ENCODE measurements at regions not wholly inside any gene's neighbourhood (a gene's known extent, or its start where the extent isn't known, plus 50 kb on each side); places are given as distances from the start of the nearest gene placed in this dataset.

DNA sequence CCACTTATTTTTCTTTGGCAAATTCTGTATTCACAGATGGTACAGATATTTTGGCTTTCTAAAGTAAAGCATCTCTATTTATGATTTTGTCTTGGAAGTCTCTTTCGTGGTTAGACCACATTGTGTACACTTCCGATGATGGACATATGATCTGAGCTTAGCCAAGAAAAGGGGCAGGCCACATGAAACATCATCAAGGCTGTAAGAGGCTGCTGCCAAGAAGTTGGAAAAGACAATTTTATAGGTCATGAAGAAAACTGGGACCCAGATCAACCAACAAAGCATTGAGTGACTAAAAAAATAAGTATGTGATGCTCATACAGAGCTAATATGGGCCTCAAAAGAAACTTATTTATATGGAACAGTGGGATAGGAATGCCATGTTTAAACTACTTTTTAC lies 266.4 kb downstream of the HAO1 start:
- no peak for ATAC-seq
- Mint-ChIP-seq H3K27ac (no peak overlapping the region), H3K4me3 (no peak overlapping the region), H3K36me3 (no peaks in the 10 kb centered on the region), H3K27me3 (no peaks in the 10 kb centered on the region), H3K4me1 (ENCODE audit: low read depth in 2 of 2) (no peaks in the 10 kb centered on the region), H3K9me3 (peaks cover 6% of the 10 kb centered on the region)
- DNase-seq (ENCODE audit: low spot score), result no peak

GRCh38 chr20:7682916-7683315 lies 257.3 kb downstream of the HAO1 start:
- Mint-ChIP-seq H3K27ac (no peak overlapping the region), H3K4me1 (ENCODE audit: low read depth in 2 of 2) (no peaks in the 10 kb centered on the region), H3K36me3 (no peaks in the 10 kb centered on the region), H3K27me3 (no peaks in the 10 kb centered on the region), H3K4me3 (no peak overlapping the region), H3K9me3 (no peaks in the 10 kb centered on the region)
- ATAC-seq, result no peak
- no peak for DNase-seq (ENCODE audit: low spot score)

DNA sequence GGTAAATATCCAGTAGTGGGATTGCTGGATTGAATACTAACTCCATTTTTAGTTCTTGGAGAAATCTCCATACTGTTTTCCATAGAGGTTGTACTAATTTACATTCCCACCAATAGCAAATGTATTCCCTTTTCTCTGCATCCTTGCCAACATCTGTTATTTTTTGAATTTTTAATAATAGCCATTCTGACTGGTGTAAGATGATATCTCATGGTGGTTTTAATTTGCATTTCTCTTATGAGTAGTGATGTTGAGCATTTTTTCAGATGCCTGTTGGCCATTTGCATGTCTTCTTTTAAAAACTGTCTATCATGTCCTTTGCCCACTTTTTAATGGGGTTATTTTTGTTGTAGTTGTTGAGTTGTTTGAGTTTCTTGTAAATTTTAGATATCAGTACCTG lies 253.2 kb downstream of the HAO1 start:
- no peak overlapping the region for H3K4me3 Mint-ChIP-seq
- H3K4me1 Mint-ChIP-seq (ENCODE audit: low read depth in 2 of 2), result no peaks in the 10 kb centered on the region

GRCh38 chr20:7689151-7689550 lies 251.1 kb downstream of the HAO1 start:
- ATAC-seq, result no peak
- Mint-ChIP-seq H3K27me3 (no peaks in the 10 kb centered on the region), H3K4me3 (no peak overlapping the region), H3K4me1 (ENCODE audit: low read depth in 2 of 2) (no peaks in the 10 kb centered on the region), H3K9me3 (peaks cover 8% of the 10 kb centered on the region), H3K36me3 (peaks cover 4% of the 10 kb centered on the region), H3K27ac (no peak overlapping the region)
- no peak for DNase-seq (ENCODE audit: low spot score)

More for the DNA sequence above, 253.2 kb downstream of the HAO1 start:
- H3K36me3 Mint-ChIP-seq, result peaks cover 4% of the 10 kb centered on the region
- ATAC-seq (no peak), DNase-seq (ENCODE audit: low spot score) (no peak)
- H3K9me3 Mint-ChIP-seq, result peaks cover 8% of the 10 kb centered on the region
- no peak overlapping the region for H3K27ac Mint-ChIP-seq
- H3K27me3 Mint-ChIP-seq, result no peaks in the 10 kb centered on the region

GRCh38 chr20:7691647-7692269 lies 248.5 kb downstream of the HAO1 start:
- no peak overlapping the region for H3K27ac Mint-ChIP-seq
- H3K9me3 Mint-ChIP-seq, result peaks cover 9% of the 10 kb centered on the region
- peaks cover 4% of the 10 kb centered on the region for H3K36me3 Mint-ChIP-seq
- H3K4me1 Mint-ChIP-seq (ENCODE audit: low read depth in 2 of 2), result no peaks in the 10 kb centered on the region
- no peak for ATAC-seq
- H3K27me3 Mint-ChIP-seq, result no peaks in the 10 kb centered on the region
- H3K4me3 Mint-ChIP-seq, result no peak overlapping the region
- no peak for DNase-seq (ENCODE audit: low spot score)

DNA sequence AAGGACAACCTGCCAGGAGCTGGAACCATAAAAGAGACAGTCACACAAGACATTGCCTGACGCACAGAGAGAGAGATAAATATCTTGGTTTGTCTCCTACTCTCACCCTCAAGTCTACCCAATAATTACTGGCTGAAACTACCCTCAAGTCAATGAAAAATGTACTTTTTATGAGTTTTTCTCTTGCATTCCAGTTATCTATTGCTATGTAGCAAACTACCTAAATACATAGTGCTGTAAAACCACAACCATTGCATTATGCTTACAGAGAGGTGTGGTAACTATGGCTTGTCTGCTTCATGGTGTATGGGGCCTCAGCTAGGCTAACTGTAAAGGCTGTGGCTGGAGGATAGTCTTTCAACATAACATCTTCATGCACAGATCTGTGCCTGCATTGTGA lies 247.8 kb downstream of the HAO1 start:
- peaks cover 4% of the 10 kb centered on the region for H3K36me3 Mint-ChIP-seq
- H3K27me3 Mint-ChIP-seq, result no peaks in the 10 kb centered on the region
- H3K27ac Mint-ChIP-seq, result no peak overlapping the region
- H3K9me3 Mint-ChIP-seq, result peaks cover 13% of the 10 kb centered on the region
- no peak overlapping the region for H3K4me3 Mint-ChIP-seq
- ATAC-seq (no peak), DNase-seq (ENCODE audit: low spot score) (no peak)
- no peaks in the 10 kb centered on the region for H3K4me1 Mint-ChIP-seq (ENCODE audit: low read depth in 2 of 2)

DNA sequence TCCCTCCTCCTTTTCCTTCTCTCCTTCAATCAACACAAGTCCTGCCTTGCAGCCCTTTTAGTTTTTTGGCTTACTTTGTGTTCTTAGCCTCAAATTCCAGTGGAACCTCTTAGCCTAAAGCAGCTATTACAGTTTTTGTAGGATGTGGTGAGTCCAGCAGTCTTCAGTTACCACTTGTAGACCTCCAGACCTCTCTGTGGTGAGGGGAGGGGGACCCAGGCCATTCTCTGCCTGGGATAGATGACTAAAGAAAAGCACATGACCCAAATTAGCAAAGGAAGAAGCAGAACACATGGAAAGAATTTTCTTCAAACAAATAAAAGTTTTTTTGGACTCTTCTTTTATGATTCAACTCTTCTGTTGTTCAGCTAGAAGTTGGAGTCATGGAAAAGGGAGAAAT lies 246.5 kb downstream of the HAO1 start:
- no peak for DNase-seq (ENCODE audit: low spot score)
- Mint-ChIP-seq H3K4me1 (ENCODE audit: low read depth in 2 of 2) (no peaks in the 10 kb centered on the region), H3K27ac (no peak overlapping the region), H3K4me3 (no peak overlapping the region), H3K27me3 (no peaks in the 10 kb centered on the region), H3K9me3 (peaks cover 10% of the 10 kb centered on the region), H3K36me3 (no peaks in the 10 kb centered on the region)
- ATAC-seq, result no peak

- ATAC-seq, result no peak
- H3K36me3 Mint-ChIP-seq, result no peaks in the 10 kb centered on the region
- no peak overlapping the region for H3K27ac Mint-ChIP-seq
- no peak for DNase-seq (ENCODE audit: low spot score)
- H3K4me3 Mint-ChIP-seq, result no peak overlapping the region
- no peaks in the 10 kb centered on the region for H3K27me3 Mint-ChIP-seq
- peaks cover 9% of the 10 kb centered on the region for H3K9me3 Mint-ChIP-seq
- no peaks in the 10 kb centered on the region for H3K4me1 Mint-ChIP-seq (ENCODE audit: low read depth in 2 of 2)
Observed at GRCh38 chr20:7695051-7695495, 245.2 kb downstream of the HAO1 start.

- no peaks in the 10 kb centered on the region for H3K36me3 Mint-ChIP-seq
Observed at GRCh38 chr20:7695635-7696034, 244.6 kb downstream of the HAO1 start.

GRCh38 chr20:7696311-7696710 lies 243.9 kb downstream of the HAO1 start:
- no peaks in the 10 kb centered on the region for H3K4me1 Mint-ChIP-seq (ENCODE audit: low read depth in 2 of 2)
- H3K4me3 Mint-ChIP-seq, result no peak overlapping the region

More at GRCh38 chr20:7695635-7696034, 244.6 kb downstream of the HAO1 start:
- no peak for DNase-seq (ENCODE audit: low spot score)
- Mint-ChIP-seq H3K27me3 (no peaks in the 10 kb centered on the region), H3K4me3 (no peak overlapping the region), H3K27ac (no peak overlapping the region), H3K4me1 (ENCODE audit: low read depth in 2 of 2) (no peaks in the 10 kb centered on the region), H3K9me3 (peaks cover 10% of the 10 kb centered on the region)
- ATAC-seq, result no peak

GRCh38 chr20:7702141-7702540 lies 238.1 kb downstream of the HAO1 start:
- Mint-ChIP-seq H3K4me3 (no peak overlapping the region), H3K4me1 (ENCODE audit: low read depth in 2 of 2) (no peaks in the 10 kb centered on the region), H3K9me3 (peaks cover 13% of the 10 kb centered on the region), H3K27me3 (peaks cover 0 to 6% of the 10 kb centered on the region in 2 donors), H3K27ac (no peak overlapping the region), H3K36me3 (peaks cover 4% of the 10 kb centered on the region)
- DNase-seq (ENCODE audit: low spot score) (no peak), ATAC-seq (no peak)

More at GRCh38 chr20:7696311-7696710, 243.9 kb downstream of the HAO1 start:
- H3K9me3 Mint-ChIP-seq, result peaks cover 11% of the 10 kb centered on the region
- DNase-seq (ENCODE audit: low spot score) (no peak), ATAC-seq (no peak)
- H3K27me3 Mint-ChIP-seq, result no peaks in the 10 kb centered on the region
- no peak overlapping the region for H3K27ac Mint-ChIP-seq
- H3K36me3 Mint-ChIP-seq, result no peaks in the 10 kb centered on the region

DNA sequence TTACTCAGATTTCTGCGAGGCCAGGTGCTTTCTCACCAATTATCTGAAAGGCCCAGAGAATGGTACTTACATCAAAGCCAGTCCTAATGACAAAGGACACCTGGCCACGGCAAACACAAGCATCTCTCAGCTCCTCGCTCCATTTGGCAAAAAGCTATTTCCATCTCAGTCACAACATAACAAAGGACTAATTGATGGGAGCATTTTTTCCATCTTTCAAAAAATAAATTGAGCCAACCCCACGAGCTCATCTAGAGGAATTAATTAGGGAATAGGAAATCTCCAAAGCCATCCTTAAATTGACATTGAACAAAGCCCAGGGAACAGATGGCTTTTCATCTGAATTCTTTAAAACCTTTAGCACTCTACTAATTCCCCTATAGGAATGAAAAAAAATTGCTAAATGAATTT lies 236.7 kb downstream of the HAO1 start:
- Mint-ChIP-seq H3K4me1 (ENCODE audit: low read depth in 2 of 2) (no peaks in the 10 kb centered on the region), H3K27ac (no peak overlapping the region), H3K4me3 (no peak overlapping the region), H3K27me3 (peaks cover 0 to 6% of the 10 kb centered on the region in 2 donors), H3K36me3 (peaks cover 4% of the 10 kb centered on the region), H3K9me3 (peaks cover 10% of the 10 kb centered on the region)
- ATAC-seq, result no peak
- DNase-seq (ENCODE audit: low spot score), result no peak

DNA sequence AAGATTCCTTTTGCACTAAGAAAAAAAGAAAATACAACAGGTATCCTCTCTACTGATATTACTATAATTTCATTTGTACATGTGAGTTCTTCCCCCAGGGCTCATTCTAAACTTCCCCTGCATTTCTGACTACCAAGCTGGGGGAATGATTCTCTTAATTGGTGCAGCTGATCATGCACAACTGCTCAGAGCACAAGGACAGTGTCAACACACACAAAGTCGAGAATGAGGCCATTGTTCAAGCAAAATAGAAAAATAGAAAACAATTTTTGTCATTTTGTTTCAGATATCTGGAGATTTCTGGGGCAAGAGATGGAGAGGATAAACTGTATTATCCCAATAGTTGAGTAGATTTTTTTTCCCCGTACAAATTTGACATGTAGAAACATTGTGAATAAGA lies 236.3 kb downstream of the HAO1 start:
- DNase-seq (ENCODE audit: low spot score) (no peak), ATAC-seq (no peak)
- H3K9me3 Mint-ChIP-seq, result peaks cover 10% of the 10 kb centered on the region
- H3K4me3 Mint-ChIP-seq, result no peak overlapping the region
- H3K27me3 Mint-ChIP-seq, result peaks cover 0 to 6% of the 10 kb centered on the region in 2 donors
- H3K27ac Mint-ChIP-seq, result no peak overlapping the region
- H3K36me3 Mint-ChIP-seq, result peaks cover 4% of the 10 kb centered on the region
- H3K4me1 Mint-ChIP-seq (ENCODE audit: low read depth in 2 of 2), result no peaks in the 10 kb centered on the region

DNA sequence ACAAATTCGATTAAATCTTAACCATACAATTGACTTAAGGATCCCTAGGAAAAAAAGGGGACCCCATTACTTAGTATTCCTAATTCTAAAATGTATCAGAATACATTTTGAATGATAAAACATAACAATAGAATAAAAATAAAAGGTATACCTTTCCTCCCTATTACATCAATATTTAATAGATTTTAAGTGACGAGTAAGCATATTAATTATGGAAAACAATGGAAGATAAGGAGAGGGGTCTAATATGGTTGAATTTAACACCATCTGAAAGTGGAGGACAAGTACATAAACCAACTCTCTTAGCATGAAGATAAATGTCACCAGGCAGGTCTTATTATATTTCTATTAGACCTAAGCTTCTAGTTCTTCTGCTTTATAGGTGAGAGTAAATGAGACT lies 232.1 kb downstream of the HAO1 start:
- H3K36me3 Mint-ChIP-seq, result peaks cover 4% of the 10 kb centered on the region
- no peak for DNase-seq (ENCODE audit: low spot score)
- H3K4me1 Mint-ChIP-seq (ENCODE audit: low read depth in 2 of 2), result no peaks in the 10 kb centered on the region
- peaks cover 2% of the 10 kb centered on the region for H3K9me3 Mint-ChIP-seq
- H3K27me3 Mint-ChIP-seq, result peaks cover 0 to 6% of the 10 kb centered on the region in 2 donors
- H3K4me3 Mint-ChIP-seq, result no peak overlapping the region
- no peak overlapping the region for H3K27ac Mint-ChIP-seq
- no peak for ATAC-seq

- H3K36me3 Mint-ChIP-seq, result peaks cover 4% of the 10 kb centered on the region
- ATAC-seq, result no peak
- peaks cover 0 to 6% of the 10 kb centered on the region in 2 donors for H3K27me3 Mint-ChIP-seq
- H3K4me3 Mint-ChIP-seq, result no peak overlapping the region
- DNase-seq (ENCODE audit: low spot score), result no peak
- H3K9me3 Mint-ChIP-seq, result no peaks in the 10 kb centered on the region
- H3K4me1 Mint-ChIP-seq (ENCODE audit: low read depth in 2 of 2), result no peaks in the 10 kb centered on the region
- H3K27ac Mint-ChIP-seq, result no peak overlapping the region
Observed at GRCh38 chr20:7708782-7709181, 231.5 kb downstream of the HAO1 start.

Data from natural killer cell treated with Interleukin-12 subunit alpha and Interleukin-12 subunit beta and Interleukin-15 and Interleukin-18, amount 100 ng/mL, for 72 hours (primary cell).